Aorta (tissue), 5 donors: ENCODE measurements at regions not wholly inside any gene's neighbourhood (a gene's known extent, or its start where the extent isn't known, plus 50 kb on each side); places are given as distances from the start of the nearest gene placed in this dataset.
A peak's percentile ranks its signal among the peaks of the same experiment; 100 is the strongest.
"Not testable (repeated sequence)": the region's sequence is repeated elsewhere in the genome, so short reads cannot be mapped to it uniquely, and the experiment has no call there.

Source experiments
- ATAC-seq: fragments of 200-7000 bp; cut with Tn5 transposase; one replicate; pipeline ENCODE4 v1.9.1; 2022; ENCODE audit warnings: moderate library complexity; ENCODE audit not compliant: low FRiP score
- DNase-seq, 2 donors: peaks; one replicate each; pipeline ENCODE4 v3.0.0-alpha.2; 2020
- H3K27ac ChIP-seq, 2 donors: one replicate each; pipeline ENCODE4 v1.5.1; 2013; ENCODE audit warnings: low read length in 2 of 2, mild to moderate bottlenecking in 2 of 2, moderate library complexity in 2 of 2, control low read depth in 1 of 2, inconsistent platforms in 1 of 2, low read depth in 1 of 2
- H3K27me3 ChIP-seq, 2 donors: one replicate each; pipeline ENCODE4 v1.6.1; 2013; ENCODE audit warnings: control low read depth in 1 of 2, low read length in 1 of 2, mild to moderate bottlenecking in 1 of 2, moderate library complexity in 1 of 2; ENCODE audit not compliant: insufficient read depth in 2 of 2, control insufficient read depth in 1 of 2
- H3K36me3 ChIP-seq, 2 donors: one replicate each; pipeline ENCODE4 v1.6.1; 2013; ENCODE audit warnings: control low read depth in 1 of 2, low read length in 1 of 2, mild to moderate bottlenecking in 1 of 2; ENCODE audit not compliant: insufficient read depth in 2 of 2, control insufficient read depth in 1 of 2
- H3K4me1 ChIP-seq, 2 donors: one replicate each; pipeline ENCODE4 v1.6.1; 2013; ENCODE audit warnings: low read length in 2 of 2, control low read depth in 1 of 2, mild to moderate bottlenecking in 1 of 2, moderate library complexity in 1 of 2; ENCODE audit not compliant: insufficient read depth in 2 of 2, control insufficient read depth in 1 of 2
- H3K4me3 ChIP-seq, 2 donors: one replicate each; pipeline ENCODE4 v1.5.1; 2013; ENCODE audit warnings: low read length in 2 of 2, control low read depth in 1 of 2, mild to moderate bottlenecking in 1 of 2
- H3K9me3 ChIP-seq: one replicate; pipeline ENCODE4 v1.6.1; 2013; ENCODE audit warnings: mild to moderate bottlenecking, low read length; ENCODE audit not compliant: control insufficient read depth
- WGBS, 2 donors: extraction: QIAGEN DNeasy Blood & Tissue Kit; methylation state at CpG; one replicate each; pipeline ENCODE4 v1.1.7; 2013; 5-methylcytosine and 5-hydroxymethylcytosine counted together
- intact Hi-C, 2 donors: fragments of 100-400 bp; cut with DNase I; formaldehyde crosslinking; loops; one replicate each; pipeline versions ENCODE4 v1.14.2 to v1.15.0; 2022
- donor health status: healthy with polysubstance abuse.
- donor health status: Bipolar disorder and iron deficiency.
- donor health status: DM: no; HTN: no; CAD: no.
- donor health status: DM: no; HTN: no; CAD: no.
- donor health status: DM: yes; HTN: yes; CAD: no.

- DNase-seq (peak in 1 of 2 donors; percentile 20), ATAC-seq (no peak)
- no peaks in the 10 kb centered on the region for H3K36me3 ChIP-seq
- intact Hi-C loops: no loop called here
- H3K4me3 ChIP-seq: no peak overlapping the region
- WGBS, 2 donors: 58 to 64% methylated on average over 5 of the region's 5 CpGs
- no peaks in the 10 kb centered on the region for H3K9me3 ChIP-seq
- H3K27me3 ChIP-seq: no peaks in the 10 kb centered on the region
- H3K4me1 ChIP-seq: no peaks in the 10 kb centered on the region
- no peak overlapping the region for H3K27ac ChIP-seq
Observed at GRCh38 chr1:4131734-4132133, 231.7 kb upstream of the C1orf174 start.

DNA sequence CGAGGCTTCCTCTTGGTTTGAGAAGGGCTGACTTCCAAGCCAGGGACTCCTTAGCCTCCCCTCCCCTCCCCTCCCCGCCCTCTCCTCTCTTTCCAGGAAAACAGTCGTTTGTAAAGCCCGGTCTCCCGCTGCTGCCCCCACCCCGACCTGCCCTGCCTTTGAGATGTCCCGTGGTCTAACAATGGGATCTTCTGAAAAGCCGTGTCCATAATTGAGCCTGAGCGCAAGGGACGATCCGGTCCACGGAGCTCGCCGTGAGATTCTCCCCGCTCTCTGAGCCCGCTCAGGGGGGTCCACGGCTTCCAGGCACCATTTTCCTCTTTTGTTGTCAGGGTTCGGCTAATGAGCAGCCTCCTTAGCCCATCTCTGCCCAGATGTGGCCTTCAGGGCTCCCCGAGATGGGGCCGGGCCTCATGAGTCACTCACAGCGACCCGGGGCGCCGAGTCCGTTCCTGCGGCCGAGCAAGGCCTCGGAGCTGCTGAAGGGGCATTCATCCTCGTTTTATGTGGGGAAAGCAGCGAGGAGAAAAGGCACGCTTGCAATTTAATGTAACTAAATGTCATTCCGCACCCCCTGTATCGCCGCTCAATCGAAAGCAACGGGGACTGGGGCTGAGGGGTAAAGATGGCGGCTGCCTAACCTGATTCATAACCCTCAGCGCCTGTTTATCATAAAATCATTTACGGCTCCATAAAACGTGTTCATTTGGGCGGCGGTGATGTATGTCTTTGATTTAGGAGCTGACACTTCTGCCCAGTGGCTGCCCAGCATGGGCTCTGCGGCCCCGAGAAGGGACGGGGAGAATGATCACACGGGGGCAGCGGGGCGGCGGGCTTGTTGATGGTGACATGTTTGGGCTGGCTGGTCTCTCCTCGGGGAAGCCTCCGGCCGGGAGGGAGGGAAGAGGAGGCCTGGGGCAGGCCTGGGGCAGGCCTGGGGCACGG lies 232.6 kb upstream of the C1orf174 start:
- ATAC-seq (no peak), DNase-seq (peak; percentile 17 to 54)
- 67 to 69% methylated on average over 53 of the region's 53 CpGs for WGBS, 2 donors
- Histone ChIP-seq H3K27me3 (no peaks in the 10 kb centered on the region), H3K36me3 (no peaks in the 10 kb centered on the region), H3K4me1 (no peaks in the 10 kb centered on the region), H3K27ac (no peak overlapping the region), H3K4me3 (no peak overlapping the region), H3K9me3 (no peaks in the 10 kb centered on the region)
- intact Hi-C loops: no loop called here

- intact Hi-C loops: no loop called here
- Histone ChIP-seq H3K36me3 (no peaks in the 10 kb centered on the region), H3K9me3 (no peaks in the 10 kb centered on the region), H3K27ac (no peak overlapping the region), H3K4me1 (no peaks in the 10 kb centered on the region), H3K27me3 (no peaks in the 10 kb centered on the region), H3K4me3 (no peak overlapping the region)
- DNase-seq (peak; percentile 16 to 49), ATAC-seq (no peak)
- 56 to 65% methylated on average over 24 of the region's 24 CpGs for WGBS, 2 donors
Observed at GRCh38 chr1:4133297-4133938, 233.3 kb upstream of the C1orf174 start.

GRCh38 chr1:4133939-4134321 lies 233.9 kb upstream of the C1orf174 start:
- no peak for DNase-seq
- WGBS, 2 donors: 12 to 27% methylated on average over 9 of the region's 9 CpGs
- Histone ChIP-seq H3K27me3 (no peaks in the 10 kb centered on the region), H3K4me3 (no peak overlapping the region), H3K9me3 (no peaks in the 10 kb centered on the region), H3K4me1 (no peaks in the 10 kb centered on the region), H3K27ac (no peak overlapping the region), H3K36me3 (no peaks in the 10 kb centered on the region)
- no peak for ATAC-seq
- intact Hi-C loops: no loop called here

DNA sequence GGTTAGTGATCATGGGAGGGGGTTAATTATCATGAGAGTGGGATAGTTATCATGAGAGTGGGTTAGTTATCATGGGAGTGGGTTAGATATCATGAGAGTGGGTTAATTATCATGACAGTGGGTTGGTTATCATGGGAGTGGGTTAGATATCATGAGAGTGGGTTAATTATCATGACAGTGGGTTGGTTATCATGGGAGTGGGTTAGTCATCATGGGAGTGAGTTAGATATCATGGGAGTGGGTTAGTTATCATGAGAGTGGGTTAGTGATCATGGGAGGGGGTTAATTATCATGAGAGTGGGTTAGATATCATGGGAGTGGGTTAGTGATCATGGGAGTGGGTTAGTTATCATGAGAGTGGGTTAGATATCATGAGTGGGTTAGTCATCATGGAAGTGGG lies 235.8 kb upstream of the C1orf174 start:
- H3K27me3 ChIP-seq, ATAC-seq, H3K36me3 ChIP-seq, H3K27ac ChIP-seq, intact Hi-C loops, H3K4me3 ChIP-seq, DNase-seq, H3K4me1 ChIP-seq, H3K9me3 ChIP-seq: not testable (repeated sequence)

GRCh38 chr1:4137621-4138415 lies 237.7 kb upstream of the C1orf174 start:
- Histone ChIP-seq H3K4me1 (no peaks in the 10 kb centered on the region), H3K27me3 (no peaks in the 10 kb centered on the region), H3K36me3 (no peaks in the 10 kb centered on the region), H3K27ac (no peak overlapping the region), H3K4me3 (no peak overlapping the region), H3K9me3 (no peaks in the 10 kb centered on the region)
- ATAC-seq (no peak), DNase-seq (peak; percentile 30 to 31)
- intact Hi-C loops: no loop called here
- WGBS, 2 donors: 41 to 46% methylated on average over 14 of the region's 14 CpGs

GRCh38 chr1:4139646-4140045 lies 239.6 kb upstream of the C1orf174 start:
- Histone ChIP-seq H3K27ac (no peak overlapping the region), H3K4me1 (no peaks in the 10 kb centered on the region), H3K4me3 (no peak overlapping the region), H3K36me3 (no peaks in the 10 kb centered on the region), H3K9me3 (no peaks in the 10 kb centered on the region), H3K27me3 (no peaks in the 10 kb centered on the region)
- intact Hi-C loops: no loop called here
- DNase-seq: peak in 1 of 2 donors; percentile 13
- ATAC-seq: no peak
- 86 to 98% methylated on average over 7 to 8 of the region's 8 CpGs for WGBS, 2 donors

GRCh38 chr1:4140241-4140640 lies 240.2 kb upstream of the C1orf174 start:
- Histone ChIP-seq H3K9me3 (no peaks in the 10 kb centered on the region), H3K4me1 (no peaks in the 10 kb centered on the region), H3K27me3 (no peaks in the 10 kb centered on the region), H3K36me3 (no peaks in the 10 kb centered on the region), H3K27ac (no peak overlapping the region), H3K4me3 (no peak overlapping the region)
- intact Hi-C loops: no loop called here
- no peak for ATAC-seq
- 88 to 92% methylated on average over 13 of the region's 13 CpGs for WGBS, 2 donors
- DNase-seq: peak; percentile 13 to 44
